ENCODE measurements at regions not wholly inside any gene's neighbourhood (a gene's known extent, or its start where the extent isn't known, plus 50 kb on each side); places are given as distances from the start of the nearest gene placed in this dataset.

GRCh38 chr12:93243689-93244513 lies 133.8 kb upstream of the NUDT4 start:
- peak; percentile 98 for DNase-seq (ENCODE audit: low read depth)
- no peak overlapping the region for H3K4me3 ChIP-seq (ENCODE audit: low read depth, low read length)
- no peak for TF ChIP-seq CTCF (IDR thresholded peaks at IDR 0.05; ENCODE audit: insufficient read depth, low read depth, low read length)

GRCh38 chr12:93244514-93245077 lies 133.1 kb upstream of the NUDT4 start:
- TF ChIP-seq CTCF (IDR thresholded peaks at IDR 0.05; ENCODE audit: insufficient read depth, low read depth, low read length), result no peak
- no peak for DNase-seq (ENCODE audit: low read depth)
- H3K4me3 ChIP-seq (ENCODE audit: low read depth, low read length), result no peak overlapping the region

DNA sequence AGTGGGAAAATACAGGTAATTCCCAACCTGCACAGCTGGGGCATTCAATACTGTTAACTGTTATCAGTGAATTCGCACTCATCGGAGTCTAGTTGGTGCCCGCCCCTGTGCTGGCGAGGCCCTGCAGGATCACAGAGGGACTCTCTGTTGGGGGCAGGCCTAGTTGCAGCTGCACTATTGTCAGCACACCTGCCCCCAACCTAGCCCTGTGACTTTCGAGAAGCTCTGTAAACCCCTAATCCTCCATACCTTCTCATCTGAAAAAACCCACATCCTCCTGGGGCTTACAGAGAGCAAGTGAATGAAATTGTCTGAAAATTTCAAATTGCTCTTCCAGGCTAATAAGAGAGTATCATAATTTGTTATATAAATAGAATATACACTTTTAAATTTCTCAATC lies 132.2 kb upstream of the NUDT4 start:
- no peak for DNase-seq (ENCODE audit: low read depth)
- no peak for TF ChIP-seq CTCF (IDR thresholded peaks at IDR 0.05; ENCODE audit: insufficient read depth, low read depth, low read length)
- no peak overlapping the region for H3K4me3 ChIP-seq (ENCODE audit: low read depth, low read length)

GRCh38 chr12:93247313-93247991 lies 130.3 kb upstream of the NUDT4 start:
- no peak for DNase-seq (ENCODE audit: low read depth)
- no peak overlapping the region for H3K4me3 ChIP-seq (ENCODE audit: low read depth, low read length)
- TF ChIP-seq CTCF (IDR thresholded peaks at IDR 0.05; ENCODE audit: insufficient read depth, low read depth, low read length), result no peak

DNA sequence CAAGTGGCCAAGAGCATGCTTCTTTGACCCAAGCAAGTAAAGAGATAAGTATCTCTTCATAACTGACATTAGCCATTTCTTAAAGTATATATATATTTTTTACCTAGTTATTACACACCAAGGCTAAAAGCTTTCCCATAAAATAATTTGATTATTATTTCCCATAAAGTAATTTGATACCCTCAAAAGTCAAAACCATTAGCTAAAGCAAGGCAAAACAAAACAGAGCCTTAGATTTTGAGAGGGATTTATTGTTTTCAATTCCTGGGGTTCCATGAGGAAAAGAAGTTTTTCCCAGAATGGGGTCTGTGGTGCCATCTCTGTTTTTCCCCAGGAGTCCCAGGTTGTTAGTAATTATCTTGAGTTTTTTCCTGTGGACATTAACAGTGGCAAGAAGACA lies 125.5 kb upstream of the NUDT4 start:
- no peak for TF ChIP-seq CTCF (IDR thresholded peaks at IDR 0.05; ENCODE audit: insufficient read depth, low read depth, low read length)
- H3K4me3 ChIP-seq (ENCODE audit: low read depth, low read length), result no peak overlapping the region
- no peak for DNase-seq (ENCODE audit: low read depth)

DNA sequence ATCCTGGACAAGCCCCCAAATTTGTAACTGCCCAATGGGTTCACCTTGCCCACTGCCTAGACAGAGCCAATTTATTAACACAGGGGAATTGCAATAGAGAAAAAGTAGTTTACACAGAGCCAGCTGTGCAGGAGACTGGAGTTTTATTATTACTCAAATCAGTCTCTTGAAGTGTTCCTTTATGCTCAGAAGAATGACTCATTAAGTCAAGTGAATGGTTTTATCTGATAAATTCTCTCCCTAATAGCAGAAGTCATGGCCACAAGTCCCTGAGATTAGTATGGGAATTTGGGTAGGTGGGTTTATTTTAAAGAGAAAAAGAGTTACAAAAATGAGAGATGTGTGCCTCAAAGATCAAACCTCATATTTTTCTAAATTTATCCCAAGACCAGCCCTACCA lies 122.8 kb upstream of the NUDT4 start:
- H3K4me3 ChIP-seq (ENCODE audit: low read depth, low read length), result no peak overlapping the region
- TF ChIP-seq CTCF (IDR thresholded peaks at IDR 0.05; ENCODE audit: insufficient read depth, low read depth, low read length), result no peak
- DNase-seq (ENCODE audit: low read depth), result no peak
